Activated T-helper 9 cell treated with anti-CD3 and anti-CD28 coated beads, Interleukin-2, amount 50 U/mL, for 16 hours (primary cell): ENCODE measurements at regions not wholly inside any gene's neighbourhood (a gene's known extent, or its start where the extent isn't known, plus 50 kb on each side); places are given as distances from the start of the nearest gene placed in this dataset.

Experiments used
- DNase-seq: peaks from one replicate; pipeline ENCODE4 v3.0.0-alpha.2; 2020; ENCODE audit warnings: low read depth

DNA sequence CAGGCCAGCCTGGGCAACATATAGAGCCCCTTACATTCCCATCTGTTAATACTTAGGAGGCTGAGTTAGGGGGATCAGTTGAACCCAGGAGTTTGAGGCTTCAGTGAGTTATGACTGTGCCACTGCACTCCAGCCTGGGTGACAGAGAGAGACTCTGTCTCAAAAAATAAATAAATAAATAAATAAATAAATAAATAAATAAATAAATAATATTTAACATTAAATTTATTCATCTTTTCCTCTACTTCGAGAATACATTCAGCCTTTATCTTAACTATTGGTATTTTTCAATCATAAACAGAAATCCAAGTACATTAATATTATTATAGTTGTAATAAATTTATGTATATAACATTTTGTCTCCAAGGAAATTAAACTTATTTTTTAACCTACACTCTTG lies 1227.7 kb upstream of the GJE1 start:
- no peak for DNase-seq

DNA sequence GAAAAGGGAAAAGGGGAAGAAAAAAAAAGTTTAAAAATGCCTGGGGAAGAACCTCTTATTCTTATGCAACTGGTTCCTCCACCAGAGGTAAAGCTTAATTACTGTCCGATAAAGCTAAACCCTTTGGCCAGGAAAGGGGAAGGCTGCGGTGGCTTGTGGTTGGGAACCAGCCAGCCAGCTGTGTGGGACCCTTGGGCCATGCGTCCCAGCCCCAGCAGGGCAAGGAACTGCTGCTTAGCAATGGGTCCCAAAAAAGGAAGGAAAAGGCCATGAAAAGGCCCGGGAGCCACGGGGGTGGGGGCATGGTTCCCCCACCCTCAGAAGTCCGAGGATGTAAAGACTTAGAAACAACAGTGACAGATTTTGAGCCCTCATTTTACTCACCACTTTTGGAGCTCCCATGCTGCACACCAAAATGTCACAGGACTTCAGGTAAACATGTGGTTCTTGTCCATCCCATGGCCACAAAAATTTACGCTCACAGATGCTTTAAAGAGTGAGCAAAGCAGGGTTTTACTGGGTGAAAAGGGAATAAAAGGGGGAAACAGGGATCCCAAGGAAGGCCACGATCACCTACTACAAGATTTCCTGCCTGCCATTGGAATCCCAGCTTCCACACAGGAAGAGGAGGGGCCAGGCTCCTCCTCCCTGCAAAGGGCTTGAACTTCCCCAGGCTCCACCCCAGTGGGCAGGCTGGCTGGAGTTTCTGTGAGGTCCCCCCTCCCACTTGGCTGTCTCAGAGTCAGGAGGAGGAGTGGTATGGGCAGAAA lies 1234.7 kb upstream of the GJE1 start:
- no peak for DNase-seq

DNA sequence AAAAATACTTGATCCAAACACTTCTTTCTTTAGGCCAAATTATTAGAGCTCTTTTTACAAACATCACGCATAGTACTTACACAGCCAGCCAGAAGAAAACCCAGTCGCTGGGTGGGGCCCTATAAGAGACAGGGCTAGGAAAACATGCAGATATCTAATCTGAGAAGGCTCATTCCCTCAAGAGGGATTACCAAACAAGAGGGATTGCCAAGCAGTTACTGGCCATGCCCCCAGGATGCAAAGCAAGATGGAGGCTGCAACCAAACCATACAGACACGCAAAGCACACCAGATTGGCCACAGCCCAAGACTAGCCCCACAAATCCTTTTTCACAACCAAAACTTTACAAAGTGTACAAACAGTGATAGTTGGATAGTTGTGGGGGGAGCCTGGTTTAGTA lies 1235.4 kb upstream of the GJE1 start:
- DNase-seq, result no peak

DNA sequence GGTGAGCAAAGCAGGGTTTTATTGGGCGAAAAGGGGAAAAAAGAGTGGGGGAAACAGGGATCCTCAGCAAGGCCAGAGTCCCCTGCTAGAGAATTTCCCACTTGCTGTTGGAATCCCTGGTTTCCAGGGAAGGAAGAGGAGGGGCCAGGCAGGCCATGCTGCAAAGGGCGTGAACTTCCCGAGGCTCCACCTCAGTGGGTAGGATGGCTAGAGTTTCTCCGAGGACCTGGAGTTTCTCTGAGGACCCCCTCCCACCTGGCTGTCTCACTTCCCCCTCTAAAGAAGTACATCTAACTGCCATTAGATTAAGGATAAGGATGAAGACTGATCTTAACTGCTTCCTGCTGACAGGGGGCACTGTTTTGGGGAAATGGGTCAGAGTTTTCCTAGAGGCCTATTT lies 1239.3 kb upstream of the GJE1 start:
- DNase-seq, result no peak

DNA sequence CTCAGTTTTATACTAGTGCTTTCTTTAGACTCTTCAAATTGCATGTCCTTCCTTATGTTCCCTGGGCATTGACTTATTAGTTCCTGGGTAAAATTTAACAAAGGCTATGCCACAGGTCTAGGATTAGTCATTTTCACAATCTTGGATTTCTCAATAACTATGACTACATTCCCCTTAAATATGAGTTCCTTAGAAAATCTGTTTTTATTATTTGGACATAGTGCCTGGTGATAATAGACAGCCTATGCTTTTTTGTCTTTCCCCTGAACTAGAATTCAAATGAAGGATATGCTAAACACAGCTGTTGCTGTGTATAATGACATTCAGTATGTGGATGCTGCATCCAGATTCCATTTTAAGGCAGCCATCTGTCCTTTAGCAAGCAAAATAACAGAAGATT lies 1252.8 kb upstream of the GJE1 start:
- DNase-seq, result no peak

DNA sequence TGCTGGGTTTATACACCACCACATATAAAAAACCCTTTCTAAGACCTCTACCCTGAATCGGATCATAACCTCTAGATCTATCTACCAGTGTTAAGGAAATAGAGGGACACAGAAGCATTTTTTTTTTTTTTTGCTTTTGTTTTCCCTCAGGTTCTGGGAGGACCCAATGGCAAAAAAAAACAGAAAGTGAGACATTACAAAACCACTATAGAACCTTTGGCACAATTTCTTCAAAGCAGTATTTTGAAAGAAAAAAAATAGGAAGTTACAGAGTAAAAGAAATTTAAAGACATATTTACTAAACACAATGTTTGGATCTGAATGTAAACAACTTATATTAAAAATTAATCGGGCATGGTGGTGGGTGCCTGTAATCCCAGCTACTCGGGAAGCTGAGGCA lies 1258.7 kb upstream of the GJE1 start:
- no peak for DNase-seq

DNA sequence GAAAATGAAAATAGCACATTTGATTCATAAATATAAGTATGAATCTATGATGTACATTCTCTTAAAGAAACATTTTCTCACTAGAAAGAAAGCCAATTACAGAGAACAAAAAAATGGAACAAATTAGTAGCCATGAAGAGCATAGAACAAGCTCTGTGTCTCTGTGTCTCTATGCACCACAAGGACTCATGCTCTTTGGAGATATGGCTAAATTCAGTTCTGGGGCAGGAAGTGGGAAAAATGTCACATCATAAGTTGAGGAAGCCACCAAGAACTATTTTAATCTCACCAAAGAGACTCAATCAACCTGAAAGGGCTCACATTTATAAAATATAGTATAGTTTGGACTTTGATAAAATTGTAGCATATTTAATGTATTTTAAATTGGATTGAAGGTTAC lies 1259.8 kb upstream of the GJE1 start:
- DNase-seq, result no peak

DNA sequence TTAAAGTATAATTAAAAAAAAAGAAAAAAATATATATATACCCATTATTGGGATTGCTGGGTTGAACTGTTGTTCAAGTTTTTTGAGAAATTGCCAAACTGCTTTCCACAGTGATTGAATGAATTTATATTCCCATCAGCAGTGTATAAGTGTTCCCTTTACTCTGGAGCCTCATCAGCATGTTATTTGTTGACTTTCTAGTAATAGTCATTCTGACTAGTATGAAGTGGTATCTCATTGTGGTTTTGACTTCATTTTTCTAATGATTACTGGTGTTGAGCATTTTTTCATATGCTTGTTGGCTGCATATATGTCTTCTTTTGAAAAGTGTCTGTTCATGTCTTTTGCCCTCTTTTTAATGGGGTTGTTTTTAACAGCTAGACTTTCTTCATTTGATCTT lies 1260.8 kb upstream of the GJE1 start:
- no peak for DNase-seq

DNA sequence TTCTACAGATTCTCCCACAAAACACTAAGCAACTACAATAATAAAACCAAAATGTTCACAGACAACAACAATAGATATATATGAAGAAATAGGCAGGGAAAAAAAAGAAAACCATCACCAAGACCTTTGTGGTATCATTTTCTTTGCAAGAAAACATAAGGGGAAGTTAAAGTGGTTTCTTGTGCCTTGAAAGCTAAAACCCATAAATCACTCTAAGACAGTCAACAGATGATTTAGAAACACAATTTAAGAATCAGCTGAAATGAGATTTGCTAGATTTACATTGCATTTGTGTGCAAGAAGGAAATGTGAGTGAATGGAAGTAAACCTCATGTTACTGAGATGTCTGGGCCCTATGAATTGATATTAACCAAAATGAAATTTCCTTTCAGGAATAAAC lies 1265.4 kb upstream of the GJE1 start:
- no peak for DNase-seq

DNA sequence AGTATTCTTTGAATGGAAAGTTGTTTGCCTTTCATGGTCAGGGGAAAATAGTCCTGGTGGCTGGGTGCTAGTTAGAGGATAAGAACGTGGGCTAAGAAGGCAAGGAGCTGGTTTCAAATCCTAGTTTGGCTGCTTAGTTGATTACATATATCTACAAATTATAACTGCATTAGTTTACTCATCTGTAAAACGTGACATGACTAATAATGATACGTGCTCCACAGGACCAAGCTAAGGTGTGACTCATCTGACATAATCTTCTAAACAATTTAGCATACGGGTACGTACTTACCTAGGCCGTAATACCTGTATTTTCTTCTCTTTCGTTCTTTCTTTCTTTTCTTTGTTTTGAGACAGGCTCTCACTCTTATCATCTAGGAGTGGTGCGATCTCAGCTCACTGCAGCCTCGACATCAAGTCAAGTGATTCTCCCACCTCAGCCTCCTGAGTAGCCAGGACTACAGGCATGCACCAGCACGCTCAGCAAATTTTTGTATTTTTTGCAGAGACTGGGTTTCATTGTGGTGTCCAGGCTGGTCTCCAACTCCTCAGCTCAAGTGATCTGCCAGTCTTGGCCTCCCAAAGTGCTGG lies 1274.2 kb upstream of the GJE1 start:
- no peak for DNase-seq

DNA sequence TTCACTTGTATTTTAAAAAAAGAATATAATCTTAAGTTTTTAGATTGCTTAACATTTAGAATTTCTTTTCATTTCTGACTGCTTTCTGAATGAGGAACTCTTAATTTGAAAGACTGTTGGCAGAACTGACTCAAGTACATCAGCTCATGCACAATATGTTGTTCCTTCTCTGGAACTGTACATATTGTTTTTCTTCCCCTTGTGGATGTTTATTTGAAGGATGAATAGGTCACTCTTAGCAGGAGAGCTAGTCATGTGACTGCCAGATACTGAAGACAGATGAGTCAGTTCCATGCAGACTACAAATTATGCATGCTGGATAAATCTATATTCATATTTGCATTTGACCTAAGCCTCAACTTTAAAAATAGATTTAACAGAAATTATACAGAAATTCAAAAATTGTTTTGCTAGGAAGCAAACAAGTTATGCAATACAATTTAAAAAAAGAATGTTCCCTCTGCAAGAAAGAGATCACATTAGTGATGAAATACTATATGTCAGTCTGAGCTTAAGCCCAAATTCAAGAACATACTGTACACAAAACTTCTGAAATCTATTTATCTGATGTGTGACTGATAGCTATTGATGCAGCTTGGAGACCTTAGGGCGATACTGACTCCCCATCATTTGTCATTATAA lies 1274.9 kb upstream of the GJE1 start:
- DNase-seq, result no peak

DNA sequence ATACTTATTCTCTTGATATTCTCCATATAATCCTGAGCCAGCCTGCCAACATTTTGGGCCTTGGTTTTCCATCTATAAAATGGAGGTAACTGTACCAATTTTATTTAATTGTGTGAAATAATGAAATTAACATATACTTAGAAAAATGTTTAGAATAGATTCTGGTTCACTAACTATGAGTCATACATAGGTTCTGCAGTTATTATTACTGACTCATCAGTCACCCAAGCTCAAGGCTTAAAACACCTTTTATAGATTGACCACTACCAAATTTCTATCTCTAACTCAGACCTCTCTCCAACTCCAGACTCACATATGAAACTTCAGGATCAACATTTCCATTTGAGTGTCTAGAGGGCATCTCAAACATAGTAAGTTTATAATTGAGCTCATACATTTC lies 1277.2 kb upstream of the GJE1 start:
- DNase-seq, result no peak

DNA sequence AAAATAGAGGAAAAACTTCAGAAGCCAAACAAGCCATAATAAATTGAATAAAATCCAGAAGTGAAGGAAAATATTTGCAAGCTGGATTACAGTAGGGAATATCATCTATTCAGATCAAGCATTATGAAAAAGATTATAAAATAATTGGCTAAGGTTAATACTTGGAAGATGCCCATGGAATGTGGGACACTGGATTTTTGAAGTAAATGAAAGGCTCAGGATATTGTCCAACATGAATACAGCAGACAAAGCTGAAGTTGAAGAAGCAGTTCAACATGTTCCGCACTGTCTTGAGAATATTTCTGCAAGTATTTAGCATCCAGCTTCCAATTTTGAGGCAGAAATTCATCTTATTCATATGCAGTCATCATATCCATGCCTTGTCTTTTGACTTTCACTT lies 1278.4 kb upstream of the GJE1 start:
- no peak for DNase-seq

DNA sequence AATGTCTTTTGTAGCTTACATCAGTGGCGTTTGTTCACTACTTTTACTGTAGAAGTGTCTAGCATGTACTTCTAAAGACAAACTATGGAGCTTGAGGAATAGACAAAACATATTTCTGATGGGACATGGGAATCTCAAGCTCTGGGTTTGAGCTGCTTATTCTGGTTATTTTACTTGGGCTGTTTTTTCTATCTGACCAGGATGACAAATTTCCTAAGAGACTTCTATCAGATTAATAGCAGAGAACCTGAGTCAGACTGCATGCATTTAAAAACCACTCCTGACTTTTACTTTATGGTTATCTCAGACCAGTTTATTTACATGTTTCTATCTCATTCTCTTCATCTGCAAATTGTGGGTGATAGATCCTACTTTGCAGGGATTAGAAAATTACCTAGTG lies 1282.3 kb upstream of the GJE1 start:
- DNase-seq, result no peak

DNA sequence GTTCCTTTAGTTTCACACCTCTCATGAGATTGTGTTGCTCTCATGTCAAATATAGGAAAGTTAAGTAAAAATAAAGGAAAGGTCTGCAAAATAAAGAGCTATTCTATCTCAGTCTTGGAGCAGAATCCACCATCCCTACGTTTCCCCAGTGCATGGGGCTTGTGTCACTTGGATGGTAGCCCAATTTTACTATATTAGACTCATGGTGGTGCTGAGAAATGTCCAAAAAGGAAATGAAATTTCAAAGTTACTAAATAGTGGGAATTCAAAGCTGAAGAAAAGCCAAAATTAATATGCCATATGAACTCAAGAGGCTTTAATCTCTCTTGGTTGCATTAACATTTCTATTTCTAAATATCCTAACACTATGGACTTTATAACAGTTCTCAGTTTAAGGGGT lies 1283.3 kb upstream of the GJE1 start:
- no peak for DNase-seq

DNA sequence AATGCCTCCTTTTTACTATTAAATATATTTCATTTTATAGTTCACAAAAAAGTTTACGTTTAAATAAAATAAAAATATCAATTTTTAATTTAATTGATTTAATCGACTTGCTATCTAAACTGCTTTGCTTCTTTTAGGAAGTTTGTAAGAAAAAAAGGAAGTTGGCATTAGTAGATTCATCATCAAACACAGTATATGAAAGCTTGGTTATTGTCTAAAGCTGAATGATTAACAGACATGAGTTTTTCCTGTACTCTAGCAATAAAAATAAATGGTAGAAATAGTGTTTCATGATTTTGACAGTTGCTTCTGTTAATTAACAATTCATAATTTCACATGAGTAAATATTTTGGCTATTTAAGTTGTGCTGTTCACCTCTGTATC lies 1285.5 kb upstream of the GJE1 start:
- DNase-seq, result no peak

DNA sequence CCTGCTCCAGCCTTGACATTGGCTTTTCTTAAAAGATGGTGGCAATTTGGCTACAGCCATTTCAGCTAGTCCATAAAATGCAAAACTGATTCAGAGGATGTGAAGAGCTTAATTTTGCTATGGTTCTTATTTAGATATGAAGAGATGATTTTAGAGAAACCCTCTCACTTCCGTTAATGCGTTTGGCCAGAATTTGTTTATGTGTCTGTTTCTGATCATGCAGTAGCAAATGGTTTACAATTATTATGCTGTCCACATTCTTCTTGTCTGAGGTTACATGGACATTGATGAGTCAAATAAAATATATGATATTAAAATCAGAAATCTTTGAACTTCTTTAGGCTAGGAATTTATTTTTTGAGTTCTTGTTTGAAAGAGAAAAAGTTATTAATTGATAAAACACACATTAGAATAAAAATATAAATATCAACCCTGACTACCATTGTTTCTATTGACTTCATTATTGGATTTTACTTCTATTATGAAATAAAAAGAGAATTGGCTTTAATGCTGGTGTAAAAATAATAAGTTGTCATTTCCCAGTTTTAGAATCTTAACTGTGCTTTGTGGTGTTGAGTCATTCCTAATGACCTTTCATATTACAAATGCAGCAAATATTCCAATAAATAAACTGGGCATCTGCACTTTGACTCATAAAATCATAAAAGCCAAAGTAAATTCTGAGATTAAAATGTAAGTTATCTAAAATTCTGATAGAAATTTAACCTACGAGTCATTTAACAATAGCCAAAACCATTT lies 1286.0 kb upstream of the GJE1 start:
- DNase-seq, result no peak

DNA sequence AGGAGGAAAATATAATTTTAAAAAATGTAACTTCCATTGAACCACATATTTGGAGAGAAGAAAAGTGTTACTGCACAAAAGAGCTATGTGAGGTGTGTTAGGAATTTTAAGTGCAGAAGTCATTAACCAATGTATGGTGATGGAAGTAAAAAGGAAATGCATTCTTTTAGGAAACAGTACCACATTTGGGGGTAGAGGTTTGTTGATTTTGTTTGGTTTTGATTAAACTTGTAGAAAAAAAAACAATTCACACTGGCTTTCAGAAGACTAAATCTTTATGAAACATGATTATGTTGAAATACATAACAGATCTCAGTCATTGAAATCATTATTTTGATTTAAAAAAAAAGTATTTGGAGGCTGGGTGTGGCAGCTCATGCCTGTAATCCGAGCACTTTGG lies 1287.0 kb upstream of the GJE1 start:
- no peak for DNase-seq

DNA sequence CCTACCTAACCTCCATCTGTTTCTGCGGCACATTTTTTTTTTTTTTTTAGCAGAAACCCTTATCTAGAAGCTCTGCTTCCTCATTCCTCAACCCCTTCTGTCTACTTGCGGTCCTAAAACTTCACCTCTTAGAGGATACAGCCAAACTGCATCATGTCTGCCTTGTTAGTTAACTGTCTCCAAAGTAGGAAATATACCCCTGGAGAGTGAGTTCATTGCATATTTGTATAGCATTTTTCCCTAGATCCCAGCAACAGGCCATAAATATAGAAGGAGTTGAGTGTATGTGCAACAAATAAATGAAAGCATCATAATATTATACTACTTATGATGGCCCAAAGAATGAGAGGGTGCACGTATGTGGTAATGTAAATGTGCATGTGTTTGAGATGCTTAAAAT lies 1288.6 kb upstream of the GJE1 start:
- DNase-seq, result no peak

DNA sequence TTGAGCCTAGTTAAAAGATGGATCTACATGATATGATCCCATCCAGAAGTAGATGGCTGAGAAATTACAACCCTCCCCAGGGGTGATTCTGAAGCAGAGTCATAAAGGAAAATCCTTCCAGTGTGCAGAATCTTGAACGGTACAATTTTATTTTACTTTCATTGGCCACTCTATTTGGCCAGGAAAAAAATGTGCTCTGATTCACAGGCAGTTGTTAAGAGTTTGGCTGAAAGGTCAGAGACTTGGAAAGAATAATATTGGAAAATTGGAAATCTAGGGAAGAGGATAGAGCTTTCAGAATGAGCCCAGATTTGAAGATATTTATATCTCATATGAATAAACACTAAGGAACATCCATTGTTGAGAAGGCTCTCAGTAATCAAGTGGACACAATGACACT lies 1299.3 kb upstream of the GJE1 start:
- DNase-seq, result no peak

DNA sequence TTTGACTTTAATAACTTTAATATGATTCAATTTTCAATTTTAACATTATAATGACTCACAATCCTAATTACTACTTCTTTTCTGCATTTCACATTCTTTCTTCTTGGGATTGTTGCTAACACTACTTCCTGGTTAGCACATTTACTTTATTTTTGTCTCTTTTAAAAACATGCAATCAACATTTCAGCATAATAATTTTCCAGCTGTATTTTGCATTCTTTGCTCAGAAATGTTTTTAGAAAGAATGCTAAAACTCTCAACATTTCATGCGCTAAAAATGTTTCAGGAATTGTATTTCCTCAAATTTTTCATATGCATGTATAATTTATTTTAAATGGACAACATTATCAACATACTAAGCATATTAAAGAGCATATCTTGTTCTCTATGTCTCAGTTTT lies 1302.1 kb upstream of the GJE1 start:
- DNase-seq, result no peak

DNA sequence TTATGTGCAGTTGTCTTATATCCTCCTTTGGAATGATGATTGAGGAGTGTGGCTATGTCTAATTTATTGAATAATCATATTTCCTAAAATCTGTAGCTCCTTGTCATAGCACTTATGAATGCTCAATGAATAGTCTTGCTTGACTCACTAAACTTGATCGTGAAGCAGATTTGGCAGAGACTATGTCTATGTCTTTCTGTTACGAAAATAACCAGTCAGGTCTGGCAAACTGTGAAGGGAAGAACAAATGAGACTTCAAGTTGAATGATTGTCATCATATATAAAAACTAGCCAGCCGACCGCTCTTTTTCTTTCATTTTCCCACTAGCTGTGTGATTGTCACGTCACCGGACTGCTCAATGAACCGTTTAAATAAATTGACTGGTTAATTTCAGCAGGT lies 1303.9 kb upstream of the GJE1 start:
- DNase-seq, result no peak

DNA sequence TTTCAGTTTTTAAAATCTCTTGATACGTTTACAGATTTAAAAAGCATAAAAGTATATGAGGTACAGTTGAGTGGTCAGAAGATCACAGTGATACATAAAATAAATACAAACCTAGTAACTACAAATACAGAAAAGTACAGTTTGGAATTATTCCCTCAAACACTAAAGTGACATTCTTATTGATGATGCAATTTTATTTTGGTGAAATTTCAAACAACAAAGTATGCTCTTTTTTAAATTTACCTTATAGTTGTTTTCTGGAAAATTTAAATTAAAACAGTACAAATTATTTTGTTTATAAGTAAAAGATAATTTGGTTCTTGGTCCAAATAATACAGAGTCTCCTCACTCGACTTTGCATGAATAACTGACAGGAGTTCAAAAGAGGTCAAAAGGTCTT lies 1305.1 kb upstream of the GJE1 start:
- DNase-seq, result no peak
